ENCODE measurements at regions not wholly inside any gene's neighbourhood (a gene's known extent, or its start where the extent isn't known, plus 50 kb on each side); places are given as distances from the start of the nearest gene placed in this dataset.

GRCh38 chr13:106048386-106048785 is 487.1 kb downstream of the EFNB2 start:
- Histone ChIP-seq H3K27me3 (no peaks in the 10 kb centered on the region), H3K4me3 (no peak overlapping the region), H3K9me3 (no peaks in the 10 kb centered on the region), H3K27ac (replicated peaks in 1 of 4) (no peak overlapping the region), H3K36me3 (no peaks in the 10 kb centered on the region), H3K4me1 (peaks cover 0 to 12% (median 8%) of the 10 kb centered on the region in 4 donors)
- intact Hi-C loops (cut with DNase I) = no loop called here
- no peak for DNase-seq (ENCODE audit: extremely low spot score)
- TF ChIP-seq EP300 (IDR thresholded peaks at IDR 0.05) (no peak), POLR2A (IDR thresholded peaks at IDR 0.05; ENCODE audit: low read depth) (no peak), POLR2AphosphoS5 (IDR thresholded peaks at IDR 0.05) (no peak)
- TF ChIP-seq, protein P1, sequence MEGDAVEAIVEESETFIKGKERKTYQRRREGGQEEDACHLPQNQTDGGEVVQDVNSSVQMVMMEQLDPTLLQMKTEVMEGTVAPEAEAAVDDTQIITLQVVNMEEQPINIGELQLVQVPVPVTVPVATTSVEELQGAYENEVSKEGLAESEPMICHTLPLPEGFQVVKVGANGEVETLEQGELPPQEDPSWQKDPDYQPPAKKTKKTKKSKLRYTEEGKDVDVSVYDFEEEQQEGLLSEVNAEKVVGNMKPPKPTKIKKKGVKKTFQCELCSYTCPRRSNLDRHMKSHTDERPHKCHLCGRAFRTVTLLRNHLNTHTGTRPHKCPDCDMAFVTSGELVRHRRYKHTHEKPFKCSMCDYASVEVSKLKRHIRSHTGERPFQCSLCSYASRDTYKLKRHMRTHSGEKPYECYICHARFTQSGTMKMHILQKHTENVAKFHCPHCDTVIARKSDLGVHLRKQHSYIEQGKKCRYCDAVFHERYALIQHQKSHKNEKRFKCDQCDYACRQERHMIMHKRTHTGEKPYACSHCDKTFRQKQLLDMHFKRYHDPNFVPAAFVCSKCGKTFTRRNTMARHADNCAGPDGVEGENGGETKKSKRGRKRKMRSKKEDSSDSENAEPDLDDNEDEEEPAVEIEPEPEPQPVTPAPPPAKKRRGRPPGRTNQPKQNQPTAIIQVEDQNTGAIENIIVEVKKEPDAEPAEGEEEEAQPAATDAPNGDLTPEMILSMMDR (IDR thresholded peaks at IDR 0.05) = no peak
- 66% methylated on average over 4 of the region's 4 CpGs for WGBS

DNA sequence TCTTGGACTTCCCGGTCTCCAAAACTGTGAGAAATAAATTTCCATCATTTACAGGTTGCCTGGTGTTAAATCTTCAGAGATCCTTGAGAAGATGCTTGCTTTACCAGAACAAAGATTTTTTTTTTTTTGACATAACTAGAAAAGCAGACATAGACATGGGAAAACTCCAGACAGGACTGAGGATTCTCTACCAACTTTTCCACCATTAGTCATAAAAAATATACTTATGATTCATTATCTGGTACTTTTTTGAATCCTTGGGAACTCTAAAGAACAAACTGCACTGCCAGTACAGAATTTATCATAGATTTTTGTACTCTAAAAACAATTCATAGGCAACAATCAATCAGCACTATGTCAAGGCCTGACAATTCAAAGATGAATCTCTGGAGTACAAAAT is 487.6 kb downstream of the EFNB2 start:
- Histone ChIP-seq H3K9me3 (no peaks in the 10 kb centered on the region), H3K27ac (replicated peaks in 1 of 4) (no peak overlapping the region), H3K4me1 (peaks cover 0 to 12% (median 8%) of the 10 kb centered on the region in 4 donors), H3K27me3 (no peaks in the 10 kb centered on the region), H3K36me3 (no peaks in the 10 kb centered on the region), H3K4me3 (no peak overlapping the region)
- no peak for DNase-seq (ENCODE audit: extremely low spot score)
- intact Hi-C loops (cut with DNase I) = no loop called here
- TF ChIP-seq POLR2AphosphoS5 (IDR thresholded peaks at IDR 0.05) = no peak
- TF ChIP-seq EP300 (IDR thresholded peaks at IDR 0.05) = no peak
- TF ChIP-seq POLR2A (IDR thresholded peaks at IDR 0.05; ENCODE audit: low read depth) = no peak
- TF ChIP-seq, protein P1 (IDR thresholded peaks at IDR 0.05) = no peak
- WGBS = 100% methylated on average over 1 of the region's 1 CpG

- 73% methylated on average over 1 of the region's 1 CpG for WGBS
- no peaks in the 10 kb centered on the region for H3K4me1 ChIP-seq
- no peak overlapping the region for H3K4me3 ChIP-seq
- H3K36me3 ChIP-seq = no peaks in the 10 kb centered on the region
- no peak for DNase-seq (ENCODE audit: extremely low spot score)
- no peaks in the 10 kb centered on the region for H3K9me3 ChIP-seq
- H3K27ac ChIP-seq (replicated peaks in 1 of 4) = no peak overlapping the region
- intact Hi-C loops (cut with DNase I) = no loop called here
- TF ChIP-seq POLR2A (IDR thresholded peaks at IDR 0.05; ENCODE audit: low read depth) (no peak), EP300 (IDR thresholded peaks at IDR 0.05) (no peak), POLR2AphosphoS5 (IDR thresholded peaks at IDR 0.05) (no peak)
- TF ChIP-seq, protein P1 (IDR thresholded peaks at IDR 0.05) = no peak
- H3K27me3 ChIP-seq = no peaks in the 10 kb centered on the region
Measured at GRCh38 chr13:106042996-106043581, 492.4 kb downstream of the EFNB2 start.

- Histone ChIP-seq H3K27me3 (no peaks in the 10 kb centered on the region), H3K27ac (replicated peaks in 1 of 4) (no peak overlapping the region), H3K9me3 (no peaks in the 10 kb centered on the region), H3K4me1 (no peaks in the 10 kb centered on the region), H3K4me3 (no peak overlapping the region), H3K36me3 (no peaks in the 10 kb centered on the region)
- no peak for DNase-seq (ENCODE audit: extremely low spot score)
- 91% methylated on average over 3 of the region's 3 CpGs for WGBS
- intact Hi-C loops (cut with DNase I) = no loop called here
- TF ChIP-seq, protein P1 (IDR thresholded peaks at IDR 0.05) = no peak
- TF ChIP-seq EP300 (IDR thresholded peaks at IDR 0.05) (no peak), POLR2AphosphoS5 (IDR thresholded peaks at IDR 0.05) (no peak), POLR2A (IDR thresholded peaks at IDR 0.05; ENCODE audit: low read depth) (no peak)
Measured at GRCh38 chr13:106041445-106041844, 494.0 kb downstream of the EFNB2 start.

DNA sequence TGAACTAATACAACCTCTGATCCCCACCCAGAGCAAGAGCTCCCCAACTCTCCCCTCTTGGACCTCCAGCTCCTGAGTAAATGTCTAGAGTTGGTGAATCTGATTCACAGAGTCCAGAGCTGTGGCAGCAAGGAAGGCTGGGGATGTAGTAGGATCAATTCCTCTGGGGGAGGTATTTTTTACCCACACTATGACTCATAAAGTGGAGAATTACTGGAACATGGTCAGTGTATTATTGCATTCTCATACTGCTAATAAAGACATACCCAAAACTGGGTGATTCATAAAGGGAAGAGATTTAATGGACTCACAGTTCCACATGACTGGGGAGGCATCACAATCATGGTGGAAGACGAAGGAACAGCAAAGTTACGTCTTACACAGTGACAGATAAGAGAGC is 496.7 kb downstream of the EFNB2 start:
- intact Hi-C loops (cut with DNase I) = no loop called here
- DNase-seq (ENCODE audit: extremely low spot score) = no peak
- Histone ChIP-seq H3K9me3 (no peaks in the 10 kb centered on the region), H3K4me1 (no peaks in the 10 kb centered on the region), H3K27ac (replicated peaks in 1 of 4) (no peak overlapping the region), H3K36me3 (no peaks in the 10 kb centered on the region), H3K4me3 (no peak overlapping the region), H3K27me3 (no peaks in the 10 kb centered on the region)
- WGBS = 92% methylated on average over 2 of the region's 2 CpGs
- TF ChIP-seq EP300 (IDR thresholded peaks at IDR 0.05) = no peak
- no peak for TF ChIP-seq POLR2A (IDR thresholded peaks at IDR 0.05; ENCODE audit: low read depth)

Data from esophagus muscularis mucosa (tissue), 4 donors.